ENCODE measurements at regions not wholly inside any gene's neighbourhood (a gene's known extent, or its start where the extent isn't known, plus 50 kb on each side); places are given as distances from the start of the nearest gene placed in this dataset.
"Not testable (repeated sequence)": the region's sequence is repeated elsewhere in the genome, so short reads cannot be mapped to it uniquely, and the experiment has no call there.

DNA sequence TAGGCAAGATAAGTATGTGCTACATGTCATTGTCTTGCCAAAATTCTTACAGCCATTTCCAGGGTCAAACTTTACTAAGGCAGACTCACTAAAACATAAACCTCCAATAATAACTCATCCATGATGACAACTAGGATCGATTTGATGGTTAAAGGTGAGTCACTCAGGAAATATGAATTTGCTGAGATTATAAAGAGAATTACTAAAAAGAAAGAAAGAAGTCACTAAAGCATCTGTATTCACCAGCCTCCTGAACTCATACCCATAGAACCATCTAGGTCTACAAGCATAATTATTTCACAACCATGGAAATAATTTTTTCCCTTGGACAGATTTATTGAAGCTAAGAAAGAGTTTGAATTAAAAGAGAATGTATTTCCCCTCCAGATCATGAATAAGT, 258.6 kb downstream of the TLE1 start:
- DNase-seq (ENCODE audit: low read depth): no peak

DNA sequence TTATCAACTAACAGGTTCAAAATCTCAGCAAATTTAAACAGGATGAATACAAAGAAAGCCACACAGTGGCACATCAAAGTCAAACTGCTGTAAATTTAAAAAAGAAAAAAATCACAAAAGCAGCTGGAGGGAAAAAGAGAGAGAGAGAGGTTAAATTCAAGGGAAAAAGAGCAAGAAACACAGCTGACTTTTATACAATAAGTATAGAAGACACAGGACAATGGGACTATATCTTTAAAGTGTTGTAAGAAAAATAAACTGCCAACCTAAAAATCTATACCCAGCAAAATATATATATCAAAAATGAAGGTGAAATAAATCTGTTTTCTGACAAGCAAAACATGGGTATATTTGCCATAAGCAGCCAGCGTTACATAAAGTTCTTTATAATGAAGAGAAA, 261.5 kb downstream of the TLE1 start:
- DNase-seq (ENCODE audit: low read depth): no peak

GRCh38 chr9:81424431-81424830, 264.9 kb downstream of the TLE1 start:
- DNase-seq (ENCODE audit: low read depth): no peak

GRCh38 chr9:81423589-81424326, 265.6 kb downstream of the TLE1 start:
- DNase-seq (ENCODE audit: low read depth): no peak

DNA sequence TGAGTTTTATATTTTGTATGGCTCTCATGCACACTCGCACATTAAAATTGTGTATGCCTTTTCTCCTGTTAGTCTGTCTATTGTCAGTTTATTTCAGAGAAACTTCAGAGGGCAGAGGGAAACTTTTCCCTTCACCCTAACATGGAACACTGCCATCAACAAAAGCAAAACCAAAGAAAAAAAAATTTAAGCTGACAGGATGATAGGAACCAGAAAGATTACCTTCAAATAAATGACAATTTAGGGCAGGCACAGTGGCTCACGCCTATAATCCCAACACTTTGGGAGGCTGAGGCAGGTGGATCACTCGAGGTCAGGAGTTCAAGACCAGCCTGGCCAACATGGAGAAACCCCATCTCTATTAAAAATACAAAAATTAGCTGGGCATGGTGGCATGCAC, 268.3 kb downstream of the TLE1 start:
- not testable (repeated sequence) for DNase-seq (ENCODE audit: low read depth)

DNA sequence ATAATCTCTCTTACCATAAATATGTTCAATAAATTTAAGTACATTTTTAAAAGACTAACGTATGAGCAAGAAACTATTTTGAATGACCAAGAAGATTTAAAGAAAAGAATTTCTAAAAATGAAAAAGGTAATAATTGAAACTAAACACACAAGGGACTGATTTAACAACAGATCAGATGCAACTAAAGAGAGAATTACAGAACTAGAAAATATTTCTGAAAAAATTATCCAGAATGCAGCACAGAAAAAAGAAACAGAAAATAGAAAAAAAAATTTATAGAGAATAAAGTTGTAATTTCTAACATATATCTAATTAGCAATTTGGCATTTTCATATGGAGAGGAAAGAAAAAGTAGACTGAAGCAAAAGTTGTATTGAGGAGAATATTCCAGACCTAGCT, 269.3 kb downstream of the TLE1 start:
- DNase-seq (ENCODE audit: low read depth): no peak

DNA sequence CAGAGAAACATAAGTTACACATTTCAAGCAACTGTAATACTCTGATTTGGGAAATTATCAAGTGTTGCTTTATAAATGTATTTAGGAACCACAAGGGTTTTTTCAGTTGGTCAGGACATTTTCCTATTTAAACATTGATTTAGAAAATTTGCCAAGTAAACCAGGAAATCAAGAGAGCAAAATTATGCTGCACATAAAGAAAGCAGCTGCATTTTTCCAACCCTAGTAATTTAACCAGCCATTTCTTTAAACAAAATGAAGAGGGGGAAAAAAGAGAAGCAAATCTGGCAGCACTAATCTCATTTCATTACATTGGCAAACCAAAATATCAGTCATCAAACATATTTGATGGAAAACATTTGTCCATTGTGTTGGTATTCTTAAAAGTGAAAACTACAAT, 271.4 kb downstream of the TLE1 start:
- no peak for DNase-seq (ENCODE audit: low read depth)

- DNase-seq (ENCODE audit: low read depth): no peak
These were observed 272.1 kb downstream of the TLE1 start for GRCh38 chr9:81417299-81417675.

DNA sequence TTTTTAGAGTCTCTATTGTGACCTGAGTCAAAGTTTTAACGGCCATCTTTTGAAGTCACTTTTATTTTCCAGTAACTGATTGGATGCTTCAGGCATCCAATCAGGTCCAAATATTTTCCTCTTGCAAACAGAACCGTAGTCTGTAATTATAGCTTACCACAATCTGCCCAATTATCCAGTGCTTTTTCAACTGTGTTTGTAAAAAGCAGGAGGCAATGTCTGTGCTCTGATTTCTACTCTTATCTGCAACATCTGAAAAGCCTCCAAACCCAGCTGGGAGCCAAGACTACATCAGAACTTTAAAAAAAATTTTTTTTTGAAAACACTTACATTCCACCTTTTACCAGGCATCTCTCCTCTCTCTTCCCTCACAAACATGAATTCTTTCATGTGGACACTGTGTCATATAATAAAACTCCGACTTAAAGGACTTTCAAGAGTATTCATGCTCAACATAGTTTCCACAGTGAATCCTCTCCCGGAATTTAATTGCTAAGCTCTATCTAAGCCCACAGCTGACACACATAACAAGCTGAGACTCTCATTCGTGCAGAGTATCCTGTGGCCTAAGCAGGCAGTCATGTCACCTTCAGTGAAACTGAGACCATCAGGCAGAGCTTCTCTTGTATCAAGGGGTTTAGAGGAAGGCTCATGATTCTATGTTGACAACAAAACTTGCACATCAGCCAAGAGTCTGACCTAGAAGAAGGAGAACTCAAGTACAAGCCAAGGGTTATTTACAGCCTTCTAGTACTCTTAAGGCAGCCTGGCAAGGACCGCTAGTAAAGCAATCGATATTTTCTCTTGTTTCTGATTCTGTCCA, 272.7 kb downstream of the TLE1 start:
- DNase-seq (ENCODE audit: low read depth): no peak

DNA sequence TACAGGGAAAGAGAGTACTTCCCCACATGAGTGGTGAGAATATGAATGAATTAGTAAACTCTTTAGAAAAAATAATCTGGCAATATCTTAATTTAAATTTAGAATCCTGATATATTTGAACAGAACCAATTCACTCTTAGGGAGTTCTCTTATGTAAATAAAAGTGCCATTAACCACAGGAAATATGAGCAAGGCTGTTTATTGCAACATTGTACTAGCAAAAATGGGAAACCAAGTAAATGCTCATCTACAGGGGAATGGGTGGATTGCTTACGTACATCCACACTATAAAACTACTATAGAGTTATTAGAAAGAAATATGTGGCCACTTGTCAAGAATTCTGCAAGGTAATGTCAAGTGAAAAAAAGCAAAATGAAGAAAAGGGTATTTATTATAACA, 274.5 kb downstream of the TLE1 start:
- DNase-seq (ENCODE audit: low read depth): no peak

- DNase-seq (ENCODE audit: low read depth): peak; percentile 75
These were observed 277.4 kb downstream of the TLE1 start for GRCh38 chr9:81411961-81412360.

GRCh38 chr9:81410201-81410600, 279.1 kb downstream of the TLE1 start:
- peak; percentile 87 for DNase-seq (ENCODE audit: low read depth)

- DNase-seq (ENCODE audit: low read depth): no peak
These were observed 280.4 kb downstream of the TLE1 start for GRCh38 chr9:81408951-81409350.

DNA sequence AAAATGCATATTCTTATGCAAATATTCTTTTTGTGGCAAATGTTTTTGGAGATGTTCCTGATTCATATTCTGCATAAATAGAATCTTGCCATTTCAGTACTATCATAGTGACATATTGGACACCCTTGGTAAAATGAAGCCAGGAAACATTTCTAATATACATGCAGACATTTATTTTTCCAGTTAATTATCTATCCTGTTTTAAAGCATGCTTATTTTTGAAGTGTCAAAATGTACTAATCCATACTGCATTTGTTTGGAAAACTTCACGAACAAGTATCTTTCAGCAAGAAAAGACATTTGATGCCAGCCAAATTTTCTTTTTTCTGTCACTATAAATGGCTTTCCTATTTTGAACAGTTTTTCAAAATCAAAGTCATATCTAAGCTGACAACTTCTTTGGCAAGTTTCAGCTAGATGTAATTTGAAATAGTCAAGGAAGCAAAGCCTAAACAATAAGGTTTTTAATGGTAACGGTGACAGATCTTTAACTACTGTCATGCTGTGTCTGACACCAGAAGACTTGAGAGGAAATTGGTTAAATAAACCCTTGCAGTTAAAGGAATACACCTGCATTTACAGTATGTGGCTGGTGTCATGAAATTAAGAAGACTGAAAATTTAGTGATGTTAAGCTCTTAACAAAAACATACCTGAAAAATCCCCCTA, 284.3 kb downstream of the TLE1 start:
- DNase-seq (ENCODE audit: low read depth): no peak

GRCh38 chr9:81397481-81398381, 291.6 kb downstream of the TLE1 start:
- DNase-seq (ENCODE audit: low read depth): no peak

- DNase-seq (ENCODE audit: low read depth): peak; percentile 68
These were observed 292.8 kb downstream of the TLE1 start for GRCh38 chr9:81396528-81396927.

DNA sequence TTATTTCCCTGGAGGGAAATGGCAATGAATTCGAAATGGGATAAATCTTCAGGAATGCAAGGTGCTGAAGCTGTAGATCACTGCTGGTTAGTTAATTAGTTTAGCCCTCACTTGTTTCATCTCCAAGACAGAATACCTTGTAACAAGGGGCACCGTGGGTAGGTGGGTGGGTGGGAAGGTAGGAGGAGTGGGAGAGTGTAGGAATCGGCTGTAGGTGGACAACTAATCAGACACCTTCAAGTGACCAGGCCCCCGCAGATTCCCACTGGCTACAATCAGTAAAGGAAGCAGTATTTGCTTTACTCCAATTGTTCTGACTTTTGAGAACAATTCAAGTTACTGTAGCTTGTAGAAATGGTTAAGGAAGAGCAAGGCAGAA, 293.7 kb downstream of the TLE1 start:
- no peak for DNase-seq (ENCODE audit: low read depth)

DNA sequence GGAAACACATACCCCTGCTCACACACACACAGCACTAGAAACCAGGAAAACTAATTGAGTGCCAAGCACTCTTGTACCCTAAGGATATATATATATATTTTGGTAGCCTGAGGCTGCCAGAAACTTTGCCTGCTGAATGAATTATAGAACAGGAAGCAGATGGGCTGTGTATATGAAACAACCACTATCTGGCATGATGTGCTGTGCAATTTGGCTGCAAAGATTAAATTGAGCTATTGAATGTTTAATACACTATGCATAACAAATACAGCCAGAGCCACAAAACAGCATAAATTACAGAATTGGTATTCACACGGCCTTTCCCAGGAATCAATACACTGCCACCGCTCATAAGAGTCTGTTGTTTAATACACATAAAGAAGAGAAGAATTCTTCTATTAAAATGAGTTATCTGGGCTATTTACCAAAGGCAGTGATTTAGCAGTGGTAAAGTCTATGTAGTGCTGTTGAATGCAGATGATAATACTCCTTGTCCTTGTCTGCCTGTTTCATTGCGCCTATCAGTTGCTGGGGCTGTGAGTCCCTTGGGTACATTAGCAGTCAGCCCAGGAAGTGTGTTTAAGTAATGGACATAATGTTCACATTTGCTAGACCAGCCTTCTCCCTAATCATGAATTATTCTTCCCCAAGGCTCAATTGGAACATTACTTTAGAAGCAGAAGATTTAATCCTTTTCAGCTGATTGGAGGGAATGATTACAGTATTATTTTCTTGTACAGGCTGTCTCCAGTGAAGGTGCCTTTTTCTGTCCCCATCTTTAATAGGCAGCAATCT, 294.3 kb downstream of the TLE1 start:
- no peak for DNase-seq (ENCODE audit: low read depth)

GRCh38 chr9:81393985-81394811, 295.1 kb downstream of the TLE1 start:
- no peak for DNase-seq (ENCODE audit: low read depth)

DNA sequence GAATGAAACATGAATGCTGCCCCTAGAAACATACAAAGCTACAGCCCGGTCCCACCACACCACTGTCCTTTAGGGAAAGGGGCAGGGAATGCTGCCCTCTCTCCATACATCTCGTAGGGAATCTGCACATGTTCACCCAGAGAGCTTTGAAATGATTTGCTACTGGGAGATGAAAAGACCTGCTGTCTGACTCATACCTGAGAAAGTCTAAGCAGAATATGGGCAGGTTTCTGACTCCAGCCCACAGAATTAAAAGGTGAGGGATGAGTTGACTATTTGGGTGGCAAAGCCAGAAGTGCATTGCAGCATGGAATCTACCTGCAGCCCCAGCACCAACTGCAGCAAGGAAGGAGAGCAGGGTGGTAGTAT, 297.9 kb downstream of the TLE1 start:
- no peak for DNase-seq (ENCODE audit: low read depth)

All from RPMI7951 (cell line).